K562 (cell line): ENCODE measurements at regions not wholly inside any gene's neighbourhood (a gene's known extent, or its start where the extent isn't known, plus 50 kb on each side); places are given as distances from the start of the nearest gene placed in this dataset.

Experiments
- EZH2 ChIP-seq: IDR thresholded peaks from 2 replicates; pipeline ENCODE4 v1.6.1; 2012; ENCODE audit warnings: low read depth, mild to moderate bottlenecking, inconsistent platforms, low read length, borderline replicate concordance
- PHB2 ChIP-seq: fragments of 450-650 bp; IDR thresholded peaks from 2 replicates; pipeline ENCODE4 v1.6.1; 2017; ENCODE audit warnings: low read depth

DNA sequence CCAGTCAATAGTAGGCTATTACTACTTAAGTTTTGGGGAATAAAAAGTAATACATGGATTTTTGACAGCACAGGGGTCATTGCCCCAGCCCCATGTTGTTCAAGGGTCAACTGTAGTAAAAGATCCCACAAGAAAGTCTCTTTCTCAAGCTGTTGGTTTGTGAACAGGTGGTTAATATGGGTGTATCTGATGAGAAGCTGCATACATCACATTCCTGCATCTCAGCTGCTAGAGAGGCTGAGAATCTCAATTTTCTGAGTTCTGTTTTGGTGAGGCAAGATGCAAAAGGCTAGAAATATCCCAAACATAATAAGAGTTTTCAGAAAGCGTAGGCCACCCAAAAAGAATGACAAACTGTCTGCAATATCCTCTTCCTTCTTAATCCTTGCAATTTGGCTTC is 76.8 kb upstream of the DAPK1 start:
- TF ChIP-seq PHB2 = no peak
- no peak for TF ChIP-seq EZH2
